ENCODE measurements at regions not wholly inside any gene's neighbourhood (a gene's known extent, or its start where the extent isn't known, plus 50 kb on each side); places are given as distances from the start of the nearest gene placed in this dataset.

- TF ChIP-seq POLR2AphosphoS5 (IDR thresholded peaks at IDR 0.05; ENCODE audit: low read depth): no peak
- TF ChIP-seq CTCF (IDR thresholded peaks at IDR 0.05; ENCODE audit: insufficient read depth, low read length): no peak
- no peak for TF ChIP-seq SPI1 (IDR thresholded peaks at IDR 0.05; ENCODE audit: borderline replicate concordance, low read depth)
These were observed 359.2 kb upstream of the DPYD start for GRCh38 chr1:98280049-98280448.
